Esophagus squamous epithelium (tissue), 4 donors: ENCODE measurements at regions not wholly inside any gene's neighbourhood (a gene's known extent, or its start where the extent isn't known, plus 50 kb on each side); places are given as distances from the start of the nearest gene placed in this dataset.

Experiments used
- CTCF ChIP-seq, 6 experiments: fragments of 450-650 bp in 4 of 6; fragments of 200-600 bp in 2 of 6; sonication (generic) in 2 of 6; IDR thresholded peaks; one replicate each; pipeline ENCODE4 v1.5.1; 2016 to 2019; ENCODE audit warnings: antibody characterized with exemption in 6 of 6, mild to moderate bottlenecking in 4 of 6, moderate library complexity in 4 of 6
- POLR2A ChIP-seq, 4 donors: fragments of 450-650 bp; IDR thresholded peaks; one replicate each; pipeline ENCODE4 v1.6.1; 2017; ENCODE audit warnings: antibody characterized with exemption in 4 of 4, mild to moderate bottlenecking in 4 of 4, moderate library complexity in 3 of 4

DNA sequence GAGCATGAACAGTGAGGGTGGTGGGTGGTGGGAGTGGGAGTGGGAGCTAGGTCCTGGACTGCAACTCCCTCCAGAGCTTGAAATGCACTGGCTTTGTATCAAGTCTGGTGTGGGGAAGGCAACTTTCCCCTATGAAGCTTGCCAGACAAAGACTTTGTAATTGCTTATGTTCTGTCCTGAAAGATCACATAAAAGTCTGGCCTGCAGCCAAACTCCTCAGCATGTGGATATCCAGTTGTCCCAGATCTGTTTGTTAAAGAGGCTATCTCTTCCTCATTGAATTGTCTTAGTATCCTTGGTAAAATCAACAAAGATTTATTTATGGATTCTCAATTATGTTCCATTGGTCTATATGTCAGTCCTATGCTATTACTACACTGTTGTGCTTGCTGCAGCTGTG lies 607.9 kb downstream of the GLUD2 start:
- no peak for TF ChIP-seq CTCF (IDR thresholded peaks at IDR 0.05)
- no peak for TF ChIP-seq POLR2A (IDR thresholded peaks at IDR 0.05)
